ENCODE measurements at regions not wholly inside any gene's neighbourhood (a gene's known extent, or its start where the extent isn't known, plus 50 kb on each side); places are given as distances from the start of the nearest gene placed in this dataset.

DNA sequence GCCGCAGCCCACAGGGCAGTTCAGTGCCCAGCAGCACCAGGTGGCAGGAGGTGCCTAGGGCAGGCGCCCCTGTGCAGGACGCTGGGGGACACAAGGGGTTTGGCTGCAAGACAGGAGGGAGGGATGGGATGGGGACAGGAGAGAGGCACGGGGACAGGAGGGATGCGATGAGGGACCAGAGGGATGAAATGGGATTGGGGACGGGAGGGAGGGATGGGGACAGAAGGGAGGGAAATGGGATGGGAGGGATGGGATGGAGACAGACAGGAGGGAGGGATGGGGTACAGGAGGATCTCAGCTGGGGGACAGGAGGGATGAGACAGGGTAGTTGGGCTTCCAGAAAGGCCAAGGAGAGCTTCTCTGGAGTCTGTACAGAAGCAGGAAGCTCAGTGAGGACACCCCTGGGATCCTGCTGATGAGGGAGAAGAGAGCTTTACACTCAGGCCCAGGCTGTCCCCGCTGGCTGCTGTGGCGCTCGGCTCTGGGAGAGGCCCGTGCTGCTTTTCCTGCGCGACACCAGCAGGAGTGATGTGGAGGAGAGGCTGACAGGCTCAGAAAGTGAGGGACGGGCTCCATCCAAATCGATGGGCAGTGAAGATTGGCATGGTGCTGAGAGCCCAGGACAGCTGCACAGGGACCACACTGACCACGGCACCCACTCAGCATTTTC, 400.8 kb downstream of the SMOC2 start:
- TF ChIP-seq CHD1 (IDR thresholded peaks at IDR 0.05; ENCODE audit: low read depth, low read length) (no peak), RAD21 (IDR thresholded peaks at IDR 0.05; ENCODE audit: low read length) (no peak), CEBPB (IDR thresholded peaks at IDR 0.05; ENCODE audit: low read depth, low read length) (no peak), NFE2L2 (IDR thresholded peaks at IDR 0.05; ENCODE audit: low read depth, low read length) (no peak), RFX5 (IDR thresholded peaks at IDR 0.05; ENCODE audit: low read depth, low read length) (no peak), RCOR1 (IDR thresholded peaks at IDR 0.05; ENCODE audit: insufficient replicate concordance, low read length) (no peak), POLR2A (IDR thresholded peaks at IDR 0.05; ENCODE audit: low read depth, low read length) (no peak), SMC3 (IDR thresholded peaks at IDR 0.05; ENCODE audit: low read depth, low read length) (no peak), FOS (IDR thresholded peaks at IDR 0.05; ENCODE audit: low read depth, low read length) (no peak), MXI1 (IDR thresholded peaks at IDR 0.05; ENCODE audit: borderline replicate concordance, low read depth, low read length) (no peak), MAFK (IDR thresholded peaks at IDR 0.05; ENCODE audit: low read depth, low read length) (no peak)
- TF ChIP-seq, protein P1, sequence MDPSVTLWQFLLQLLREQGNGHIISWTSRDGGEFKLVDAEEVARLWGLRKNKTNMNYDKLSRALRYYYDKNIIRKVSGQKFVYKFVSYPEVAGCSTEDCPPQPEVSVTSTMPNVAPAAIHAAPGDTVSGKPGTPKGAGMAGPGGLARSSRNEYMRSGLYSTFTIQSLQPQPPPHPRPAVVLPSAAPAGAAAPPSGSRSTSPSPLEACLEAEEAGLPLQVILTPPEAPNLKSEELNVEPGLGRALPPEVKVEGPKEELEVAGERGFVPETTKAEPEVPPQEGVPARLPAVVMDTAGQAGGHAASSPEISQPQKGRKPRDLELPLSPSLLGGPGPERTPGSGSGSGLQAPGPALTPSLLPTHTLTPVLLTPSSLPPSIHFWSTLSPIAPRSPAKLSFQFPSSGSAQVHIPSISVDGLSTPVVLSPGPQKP (IDR thresholded peaks at IDR 0.05; ENCODE audit: borderline replicate concordance, low read depth, low read length) = no peak
- TF ChIP-seq, protein P2, sequence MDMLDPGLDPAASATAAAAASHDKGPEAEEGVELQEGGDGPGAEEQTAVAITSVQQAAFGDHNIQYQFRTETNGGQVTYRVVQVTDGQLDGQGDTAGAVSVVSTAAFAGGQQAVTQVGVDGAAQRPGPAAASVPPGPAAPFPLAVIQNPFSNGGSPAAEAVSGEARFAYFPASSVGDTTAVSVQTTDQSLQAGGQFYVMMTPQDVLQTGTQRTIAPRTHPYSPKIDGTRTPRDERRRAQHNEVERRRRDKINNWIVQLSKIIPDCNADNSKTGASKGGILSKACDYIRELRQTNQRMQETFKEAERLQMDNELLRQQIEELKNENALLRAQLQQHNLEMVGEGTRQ (IDR thresholded peaks at IDR 0.05; ENCODE audit: low read depth, low read length) = no peak
- ChIA-PET CTCF (no interaction called here), POLR2A (ENCODE audit: unreplicated experiment) (interaction anchor here (0.5 kb wide), 1 partner anchor 1142 kb away, joined by 3 read pairs; no protein-coding TSS in a partner anchor)
- Histone ChIP-seq H2AK5ac (ENCODE audit: low read depth, low read length) (no peak overlapping the region), H3K23ac (ENCODE audit: low read depth, low read length) (no peak overlapping the region), H2AFZ (replicated peaks; ENCODE audit: low read length, poor library complexity) (peak overlapping the region; percentile 21), H3K27me3 (ENCODE audit: control insufficient read depth, insufficient read depth, low read length) (no peaks in the 10 kb centered on the region), H3K9me3 (ENCODE audit: control insufficient read depth, insufficient read depth, low read length) (peaks cover 46% of the 10 kb centered on the region), H3K18ac (ENCODE audit: low read depth, low read length) (no peak overlapping the region), H3K14ac (replicated peaks; ENCODE audit: low read depth, low read length) (no peak overlapping the region), H2BK20ac (ENCODE audit: low read depth, low read length) (no peak overlapping the region), H3K4me2 (ENCODE audit: low read depth, low read length) (no peak overlapping the region), H3K27ac (ENCODE audit: insufficient read depth, low read length) (no peak overlapping the region), H4K8ac (ENCODE audit: low read depth in 2 of 2, low read length in 2 of 2) (no peak overlapping the region), H4K20me1 (ENCODE audit: insufficient read depth, low read length) (no peaks in the 10 kb centered on the region), H2BK15ac (ENCODE audit: low read depth, low read length) (no peak overlapping the region), H3K9ac (ENCODE audit: low read depth, low read length) (no peak overlapping the region), H3K4ac (ENCODE audit: low read depth, low read length) (no peak overlapping the region), H2AK9ac (replicated peaks; ENCODE audit: low read depth, low read length, poor library complexity) (no peak overlapping the region), H3K79me1 (ENCODE audit: low read depth in 1 of 2, low read length in 2 of 2) (no peaks in the 10 kb centered on the region), H3K4me3 (ENCODE audit: insufficient read depth, low read depth, low read length) (no peak overlapping the region), H3K9me1 (ENCODE audit: insufficient read depth, low read length) (no peaks in the 10 kb centered on the region), H3K36me3 (ENCODE audit: control insufficient read depth, insufficient read depth, low read length) (no peaks in the 10 kb centered on the region), H3K56ac (ENCODE audit: extremely low read depth, insufficient read depth, low read length) (no peak overlapping the region), H2BK120ac (ENCODE audit: low read depth, low read length) (no peak overlapping the region), H2BK5ac (ENCODE audit: low read depth, low read length, poor library complexity, severe bottlenecking) (no peak overlapping the region), H4K5ac (ENCODE audit: low read depth, low read length) (no peak overlapping the region), H3K4me1 (ENCODE audit: control insufficient read depth, insufficient read depth, low read length) (no peaks in the 10 kb centered on the region), H4K91ac (ENCODE audit: insufficient read depth, low read depth, low read length) (no peak overlapping the region)
- BruUV-seq (replicated peaks) = no TSS peak
- dilution Hi-C loops (cut with HindIII; ENCODE audit: low sequenced_read_pairs, unreplicated experiment) = no loop called here
- intact Hi-C loops (cut with micrococcal nuclease) = no loop called here
- in situ Hi-C loops (cut with MboI; ENCODE audit: low sequenced_read_pairs) = no loop called here
- ATAC-seq (ENCODE audit: low read depth) (no peak), DNase-seq (no peak)
- WGBS, 2 experiments (ENCODE audit: extremely low coverage in 2 of 2, insufficient read length in 1 of 2) = 60% methylated on average over 1 of the region's 15 CpGs; no CpG with 5 or more reads in 1 of the 2 experiments
